RWPE1 (cell line): ENCODE measurements at regions not wholly inside any gene's neighbourhood (a gene's known extent, or its start where the extent isn't known, plus 50 kb on each side); places are given as distances from the start of the nearest gene placed in this dataset.

Experiments
- CTCF ChIA-PET: fragments of 350-600 bp; sonication (Branson Sonifier 250); formaldehyde crosslinking; extraction: SDS; loops from one replicate; lab custom pipeline; 2021; lab: Yijun Ruan, JAX
- POLR2A ChIA-PET: fragments of 400-600 bp; formaldehyde crosslinking; extraction: SDS; loops from one replicate; lab custom pipeline; 2020; ENCODE audit warnings: antibody characterized with exemption; ENCODE audit not compliant: low non-redundant PET; lab: Yijun Ruan, JAX
- DNase-seq: peaks from one replicate; pipeline ENCODE4 v3.0.0; 2012; ENCODE audit warnings: low spot score
- H3K27ac ChIP-seq: fragments of 450-650 bp; 2 replicates; pipeline ENCODE4 v1.5.1; 2017
- CTCF ChIP-seq: fragments of 450-650 bp; conservative IDR thresholded peaks from 2 replicates; pipeline ENCODE4 v1.5.1; 2017; ENCODE audit warnings: low read depth, mild to moderate bottlenecking

- ChIA-PET POLR2A (no interaction called here), CTCF (no interaction called here)
These were observed 123.9 kb upstream of the GC start for GRCh38 chr4:71907782-71908181.

GRCh38 chr4:71913275-71913674, 118.5 kb upstream of the NPFFR2 start:
- ChIA-PET POLR2A (no interaction called here), CTCF (interaction anchor here (0.6 kb wide), 1 partner anchor 854 kb away, joined by 6 read pairs; no protein-coding TSS in a partner anchor)
- no peak for TF ChIP-seq CTCF
- DNase-seq, result no peak
- no peak overlapping the region for H3K27ac ChIP-seq

More at GRCh38 chr4:71907782-71908181, 123.9 kb upstream of the GC start:
- no peak overlapping the region for H3K27ac ChIP-seq
- TF ChIP-seq CTCF, result no peak
- no peak for DNase-seq

DNA sequence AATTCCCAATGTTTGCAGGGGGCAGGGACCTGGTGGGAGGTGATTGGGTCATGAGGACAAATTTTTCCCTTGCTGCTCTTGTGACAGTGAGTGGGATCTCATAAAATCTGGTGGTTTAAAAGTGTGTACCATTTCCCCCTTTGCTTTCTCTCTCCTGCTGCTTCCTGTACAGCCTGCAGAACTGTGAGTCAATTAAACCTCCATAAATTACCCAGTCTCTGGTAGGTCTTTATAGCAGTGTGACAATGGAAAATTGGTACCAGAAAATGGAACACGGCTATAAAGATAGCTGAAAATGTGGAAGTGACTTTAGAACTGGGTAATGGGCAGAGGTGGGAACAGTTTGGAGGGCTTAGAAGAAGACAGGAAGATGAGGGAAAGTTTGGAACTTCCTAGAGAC, 108.7 kb upstream of the NPFFR2 start:
- TF ChIP-seq CTCF, result no peak
- H3K27ac ChIP-seq, result no peak overlapping the region
- CTCF ChIA-PET, result no interaction called here
- POLR2A ChIA-PET, result no interaction called here
- DNase-seq, result no peak

DNA sequence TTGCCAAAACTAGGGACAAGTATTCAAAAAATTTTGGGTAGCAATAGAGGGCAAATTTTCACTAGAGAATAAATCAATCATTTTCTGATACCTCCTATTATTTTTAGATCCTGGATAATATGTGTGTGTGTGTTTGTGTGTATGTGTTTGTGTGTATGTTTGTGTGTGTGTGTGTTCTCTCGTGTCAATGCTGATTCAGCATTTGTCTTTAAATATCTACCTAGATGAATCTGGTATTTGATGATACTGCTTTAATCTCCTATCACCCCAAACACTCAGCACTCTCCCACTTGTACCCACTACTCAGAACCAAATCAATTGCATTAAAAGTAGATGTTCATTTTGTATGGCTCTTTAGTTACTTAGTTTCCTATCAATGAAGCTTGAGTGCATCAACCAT, 101.3 kb upstream of the NPFFR2 start:
- CTCF ChIA-PET, result no interaction called here
- POLR2A ChIA-PET, result no interaction called here
- TF ChIP-seq CTCF, result no peak
- H3K27ac ChIP-seq, result no peak overlapping the region
- no peak for DNase-seq

DNA sequence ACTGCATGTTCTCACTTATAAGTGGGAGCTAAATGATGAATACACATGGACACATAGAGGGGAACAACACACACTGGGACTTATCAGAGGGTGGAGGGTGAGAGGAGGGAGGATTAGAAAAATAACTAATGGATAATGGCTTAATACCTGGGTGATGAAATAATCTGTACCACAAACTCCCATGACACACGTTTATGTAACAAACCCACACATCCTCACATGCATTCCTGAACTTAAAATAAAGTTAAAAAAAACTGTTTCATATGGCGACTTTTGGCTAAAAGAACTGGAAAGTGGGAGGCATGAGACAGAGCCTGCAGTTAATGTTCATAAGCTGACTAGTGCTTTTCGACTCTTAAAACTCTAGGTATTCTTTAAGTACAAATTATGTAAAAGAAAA, 98.9 kb upstream of the NPFFR2 start:
- CTCF ChIA-PET, result no interaction called here

DNA sequence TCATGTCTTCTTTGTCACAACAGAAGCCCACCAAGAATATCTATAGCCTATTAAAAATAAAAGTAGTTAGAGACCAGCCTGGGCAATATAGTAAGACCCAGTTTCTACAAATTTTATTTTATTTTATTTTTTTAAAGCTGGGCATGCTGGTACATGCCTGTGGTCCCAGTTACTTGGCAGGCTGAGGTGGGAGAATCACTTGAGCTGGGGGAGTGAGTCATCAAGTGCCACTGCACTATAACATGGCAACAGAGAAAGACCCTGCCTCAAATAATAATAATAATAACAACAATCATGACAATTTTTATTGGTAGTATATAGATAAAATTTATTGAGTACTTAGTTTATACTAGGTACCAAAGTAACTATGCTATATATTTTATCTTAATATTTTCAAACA, 93.0 kb upstream of the NPFFR2 start:
- TF ChIP-seq CTCF, result no peak
- CTCF ChIA-PET, result no interaction called here
- no peak for DNase-seq
- POLR2A ChIA-PET, result no interaction called here
- no peak overlapping the region for H3K27ac ChIP-seq

More for the DNA sequence above, 98.9 kb upstream of the NPFFR2 start:
- DNase-seq, result no peak
- POLR2A ChIA-PET, result no interaction called here
- H3K27ac ChIP-seq, result no peak overlapping the region
- TF ChIP-seq CTCF, result no peak

DNA sequence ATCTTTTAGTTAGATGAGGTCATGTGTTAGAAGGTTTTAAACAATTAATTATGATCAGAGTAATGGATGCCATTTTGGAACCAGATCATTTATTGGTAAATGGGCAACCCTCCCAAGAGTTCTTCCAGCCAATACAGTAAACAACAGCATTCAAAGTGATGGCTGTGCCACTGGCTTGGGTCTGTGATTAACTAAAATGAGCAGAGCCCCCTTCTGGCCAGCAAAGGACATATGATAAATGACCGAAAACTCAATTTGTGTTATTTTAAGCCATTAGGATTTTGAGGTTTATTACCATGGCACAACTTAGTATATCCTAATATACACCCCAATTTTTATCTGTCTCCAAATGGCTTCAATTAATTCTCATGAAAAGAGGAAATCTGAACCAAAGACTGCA, 90.8 kb upstream of the NPFFR2 start:
- ChIA-PET CTCF (no interaction called here), POLR2A (no interaction called here)
- peak; percentile 1 for DNase-seq
- TF ChIP-seq CTCF, result no peak
- no peak overlapping the region for H3K27ac ChIP-seq
